ENCODE measurements at regions not wholly inside any gene's neighbourhood (a gene's known extent, or its start where the extent isn't known, plus 50 kb on each side); places are given as distances from the start of the nearest gene placed in this dataset.

DNA sequence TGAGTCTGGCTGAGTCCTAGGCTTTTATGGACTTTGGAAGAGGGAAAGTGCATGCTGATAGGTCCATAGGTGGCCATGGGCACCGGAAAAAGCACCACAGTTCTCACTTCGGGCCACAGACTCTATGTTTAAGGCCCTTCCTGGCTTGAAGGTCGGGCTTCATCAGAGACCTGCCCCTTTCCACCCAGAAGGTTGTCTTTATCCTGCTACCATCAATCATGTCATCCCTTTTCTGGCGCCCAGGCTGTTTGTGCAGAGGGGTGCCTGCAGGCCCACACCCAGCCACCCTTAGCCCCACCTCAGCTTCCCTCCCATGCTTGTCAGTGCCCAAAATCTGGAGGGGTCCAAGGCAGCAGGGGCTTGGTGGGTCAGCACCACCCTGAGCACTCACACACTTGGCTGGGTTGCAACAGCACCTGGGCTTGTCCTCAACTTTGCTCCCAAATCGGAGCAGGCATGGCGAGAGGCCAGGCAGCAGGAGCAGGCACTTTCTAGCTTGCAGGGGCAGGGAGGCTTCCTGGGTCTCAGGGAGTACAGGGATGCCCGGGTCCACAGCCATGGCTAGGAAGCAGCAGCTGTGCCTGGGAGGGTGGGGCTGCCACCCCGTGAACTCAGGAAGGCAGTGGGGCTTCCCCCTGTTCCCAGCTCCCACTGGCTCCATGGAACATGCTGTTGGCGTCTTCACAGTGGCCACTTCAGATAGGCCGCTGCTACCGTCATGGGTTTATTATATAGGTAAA lies 63.8 kb upstream of the TOM1L1 start:
- TF ChIP-seq, protein P1, sequence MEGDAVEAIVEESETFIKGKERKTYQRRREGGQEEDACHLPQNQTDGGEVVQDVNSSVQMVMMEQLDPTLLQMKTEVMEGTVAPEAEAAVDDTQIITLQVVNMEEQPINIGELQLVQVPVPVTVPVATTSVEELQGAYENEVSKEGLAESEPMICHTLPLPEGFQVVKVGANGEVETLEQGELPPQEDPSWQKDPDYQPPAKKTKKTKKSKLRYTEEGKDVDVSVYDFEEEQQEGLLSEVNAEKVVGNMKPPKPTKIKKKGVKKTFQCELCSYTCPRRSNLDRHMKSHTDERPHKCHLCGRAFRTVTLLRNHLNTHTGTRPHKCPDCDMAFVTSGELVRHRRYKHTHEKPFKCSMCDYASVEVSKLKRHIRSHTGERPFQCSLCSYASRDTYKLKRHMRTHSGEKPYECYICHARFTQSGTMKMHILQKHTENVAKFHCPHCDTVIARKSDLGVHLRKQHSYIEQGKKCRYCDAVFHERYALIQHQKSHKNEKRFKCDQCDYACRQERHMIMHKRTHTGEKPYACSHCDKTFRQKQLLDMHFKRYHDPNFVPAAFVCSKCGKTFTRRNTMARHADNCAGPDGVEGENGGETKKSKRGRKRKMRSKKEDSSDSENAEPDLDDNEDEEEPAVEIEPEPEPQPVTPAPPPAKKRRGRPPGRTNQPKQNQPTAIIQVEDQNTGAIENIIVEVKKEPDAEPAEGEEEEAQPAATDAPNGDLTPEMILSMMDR (IDR thresholded peaks at IDR 0.05; ENCODE audit: low read depth, low read length), result no peak
- TF ChIP-seq EZH2phosphoT487 (IDR thresholded peaks at IDR 0.05; ENCODE audit: low read depth), result no peak

Measured in OCI-LY3 (cell line).